ENCODE measurements at regions not wholly inside any gene's neighbourhood (a gene's known extent, or its start where the extent isn't known, plus 50 kb on each side); places are given as distances from the start of the nearest gene placed in this dataset.

DNA sequence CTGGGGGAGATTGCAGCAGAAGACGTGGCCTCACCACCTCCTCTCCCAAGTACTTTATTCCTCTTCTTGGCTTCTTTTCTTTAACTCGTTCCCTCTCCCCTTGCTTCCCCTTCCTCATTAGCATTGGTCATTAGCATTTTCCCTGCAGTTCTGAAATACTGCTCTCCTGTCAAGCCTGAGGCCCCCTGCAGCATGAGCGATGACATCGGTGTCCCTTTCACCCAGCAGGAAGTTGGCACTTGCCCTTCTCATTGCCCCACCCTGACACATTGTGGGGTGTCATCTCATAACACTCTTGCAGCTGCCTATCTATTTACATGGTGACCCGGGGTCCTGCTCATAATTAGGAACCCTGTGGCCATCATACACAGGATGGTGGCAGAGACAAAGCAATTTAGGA is 167.1 kb downstream of the ARRDC4 start:
- TF ChIP-seq POLR2A (IDR thresholded peaks at IDR 0.05): no peak
- no peak for TF ChIP-seq POLR2AphosphoS5 (IDR thresholded peaks at IDR 0.05)
- TF ChIP-seq, protein P1, sequence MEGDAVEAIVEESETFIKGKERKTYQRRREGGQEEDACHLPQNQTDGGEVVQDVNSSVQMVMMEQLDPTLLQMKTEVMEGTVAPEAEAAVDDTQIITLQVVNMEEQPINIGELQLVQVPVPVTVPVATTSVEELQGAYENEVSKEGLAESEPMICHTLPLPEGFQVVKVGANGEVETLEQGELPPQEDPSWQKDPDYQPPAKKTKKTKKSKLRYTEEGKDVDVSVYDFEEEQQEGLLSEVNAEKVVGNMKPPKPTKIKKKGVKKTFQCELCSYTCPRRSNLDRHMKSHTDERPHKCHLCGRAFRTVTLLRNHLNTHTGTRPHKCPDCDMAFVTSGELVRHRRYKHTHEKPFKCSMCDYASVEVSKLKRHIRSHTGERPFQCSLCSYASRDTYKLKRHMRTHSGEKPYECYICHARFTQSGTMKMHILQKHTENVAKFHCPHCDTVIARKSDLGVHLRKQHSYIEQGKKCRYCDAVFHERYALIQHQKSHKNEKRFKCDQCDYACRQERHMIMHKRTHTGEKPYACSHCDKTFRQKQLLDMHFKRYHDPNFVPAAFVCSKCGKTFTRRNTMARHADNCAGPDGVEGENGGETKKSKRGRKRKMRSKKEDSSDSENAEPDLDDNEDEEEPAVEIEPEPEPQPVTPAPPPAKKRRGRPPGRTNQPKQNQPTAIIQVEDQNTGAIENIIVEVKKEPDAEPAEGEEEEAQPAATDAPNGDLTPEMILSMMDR (IDR thresholded peaks at IDR 0.05): no peak

Measured in suprapubic skin (tissue), 4 donors.